B cell (primary cell): ENCODE measurements at regions not wholly inside any gene's neighbourhood (a gene's known extent, or its start where the extent isn't known, plus 50 kb on each side); places are given as distances from the start of the nearest gene placed in this dataset.

Experiments used
- ATAC-seq: fragments of 200-7000 bp; cut with Tn5 transposase; one replicate; pipeline ENCODE4 v1.10.0; 2021; ENCODE audit warnings: low read depth, mild to moderate bottlenecking, moderate number of reproducible peaks, moderate library complexity
- CTCF ChIA-PET: fragments of 350-600 bp; sonication (Branson Sonifier 250); formaldehyde crosslinking; loops from one replicate; lab custom pipeline; 2021; ENCODE audit warnings: antibody characterized with exemption, inconsistent platforms; lab: Charles Lee
- POLR2A ChIA-PET: fragments of 350-600 bp; sonication (Branson Sonifier 250); formaldehyde crosslinking; loops from one replicate; lab custom pipeline; 2021; ENCODE audit warnings: antibody characterized with exemption; lab: Charles Lee
- DNase-seq: peaks from one replicate; pipeline ENCODE4 v3.0.0; 2013
- H2AFZ ChIP-seq: 2 replicates; pipeline ENCODE4 v1.6.1; 2012; ENCODE audit warnings: mild to moderate bottlenecking, low read depth, low read length; ENCODE audit not compliant: insufficient read depth, poor library complexity, severe bottlenecking
- H3K27ac ChIP-seq, 2 donors: 1 replicate in 1 of 2; 2 replicates in 1 of 2; pipeline ENCODE4 v1.5.1; 2012 to 2013; ENCODE audit warnings: low read length in 2 of 2, mild to moderate bottlenecking in 2 of 2, moderate library complexity in 1 of 2
- H3K27me3 ChIP-seq, 4 experiments: fragments of 200-600 bp in 1 of 4; sonication (generic) in 1 of 4; replicated peaks in 1 of 4; 1 replicate in 2 of 4; 2 replicates in 2 of 4; pipeline versions ENCODE4 v1.6.1 to v1.7.0; 2013 to 2016; ENCODE audit warnings: low read length in 3 of 4, mild to moderate bottlenecking in 2 of 4, mixed read lengths in 1 of 4, moderate library complexity in 1 of 4; ENCODE audit not compliant: insufficient read depth in 4 of 4, control insufficient read depth in 3 of 4; ENCODE audit errors: control extremely low read depth in 1 of 4
- H3K36me3 ChIP-seq, 2 experiments: replicated peaks in 1 of 2; 1 replicate in 1 of 2; 2 replicates in 1 of 2; pipeline versions ENCODE4 v1.6.1 to v1.7.1; 2013; ENCODE audit warnings: low read length in 1 of 2; ENCODE audit not compliant: insufficient read depth in 2 of 2, control insufficient read depth in 1 of 2; ENCODE audit errors: control extremely low read depth in 1 of 2, extremely low read depth in 1 of 2
- H3K4me1 ChIP-seq, 2 donors: fragments of 200-600 bp in 1 of 2; sonication (generic) in 1 of 2; 1 replicate in 1 of 2; 2 replicates in 1 of 2; pipeline versions ENCODE4 v1.5.1 to v1.6.1; 2013 to 2017; ENCODE audit warnings: low read length in 2 of 2; ENCODE audit not compliant: control insufficient read depth in 2 of 2, insufficient read depth in 2 of 2
- H3K4me2 ChIP-seq: replicated peaks from 2 replicates; pipeline ENCODE3; 2012; ENCODE audit warnings: mild to moderate bottlenecking, low read depth, low read length; ENCODE audit not compliant: poor library complexity, severe bottlenecking
- H3K4me3 ChIP-seq, 5 experiments: fragments of 200-600 bp in 1 of 5; sonication (generic) in 1 of 5; 1 replicate in 3 of 5; 2 replicates in 2 of 5; pipeline versions ENCODE4 v1.5.1 to v1.7.0; 2011 to 2016; ENCODE audit warnings: low read length in 4 of 5, mild to moderate bottlenecking in 4 of 5, low read depth in 2 of 5, control low read depth in 1 of 5, moderate library complexity in 1 of 5; ENCODE audit not compliant: insufficient read depth in 1 of 5; ENCODE audit errors: control extremely low read depth in 1 of 5, extremely low read depth in 1 of 5
- H3K79me2 ChIP-seq: fragments of 200-600 bp; sonication (generic); one replicate; pipeline ENCODE4 v1.6.0; 2016; ENCODE audit warnings: low read length; ENCODE audit not compliant: control insufficient read depth, insufficient read depth
- H3K9ac ChIP-seq: fragments of 200-600 bp; sonication (generic); 2 replicates; pipeline ENCODE4 v1.6.1; 2017; ENCODE audit warnings: mild to moderate bottlenecking, low read length, moderate library complexity
- H3K9me3 ChIP-seq, 3 donors: one replicate each; pipeline versions ENCODE4 v1.6.1 to v1.7.1; 2013; ENCODE audit warnings: low read length in 2 of 3; ENCODE audit not compliant: control insufficient read depth in 2 of 3, insufficient read depth in 1 of 3; ENCODE audit errors: control extremely low read depth in 1 of 3
- H4K20me1 ChIP-seq: 2 replicates; pipeline ENCODE4 v1.6.0; 2012; ENCODE audit warnings: mild to moderate bottlenecking, low read length; ENCODE audit not compliant: insufficient read depth, control insufficient read depth, poor library complexity, severe bottlenecking
- H3K27ac Mint-ChIP-seq: one replicate; pipeline ENCODE4 v1.8.0; 2021; ENCODE audit warnings: mixed read lengths
- H3K27me3 Mint-ChIP-seq: one replicate; pipeline ENCODE4 v1.8.0; 2021; ENCODE audit warnings: mixed read lengths
- H3K4me1 Mint-ChIP-seq: one replicate; pipeline ENCODE4 v1.8.0; 2021; ENCODE audit warnings: mixed read lengths
- H3K4me3 Mint-ChIP-seq: one replicate; pipeline ENCODE4 v1.8.0; 2021; ENCODE audit warnings: mixed read lengths
- H3K9me3 Mint-ChIP-seq: one replicate; pipeline ENCODE4 v1.8.0; 2022; ENCODE audit warnings: mixed read lengths; ENCODE audit not compliant: insufficient read depth
- EZH2 ChIP-seq: IDR thresholded peaks from 2 replicates; pipeline ENCODE4 v1.6.1; 2012; ENCODE audit warnings: borderline replicate concordance, low read depth, mild to moderate bottlenecking, moderate library complexity, low read length; ENCODE audit not compliant: insufficient read depth, poor library complexity, severe bottlenecking
- WGBS: methylation state at CpG from one replicate; pipeline ENCODE4 v1.1.5; 2013; ENCODE audit warnings: missing lambda C conversion rate; ENCODE audit not compliant: insufficient coverage; 5-methylcytosine and 5-hydroxymethylcytosine counted together
- intact Hi-C: fragments of 100-400 bp; cut with micrococcal nuclease; formaldehyde crosslinking; loops from one replicate; pipeline ENCODE4 v1.10.0; 2022
- TF ChIP-seq, protein P1 (sequence below): fragments of 200-600 bp; IDR thresholded peaks from one replicate; pipeline ENCODE4 v1.8.0; 2022; ENCODE audit warnings: antibody characterized with exemption, mild to moderate bottlenecking

DNA sequence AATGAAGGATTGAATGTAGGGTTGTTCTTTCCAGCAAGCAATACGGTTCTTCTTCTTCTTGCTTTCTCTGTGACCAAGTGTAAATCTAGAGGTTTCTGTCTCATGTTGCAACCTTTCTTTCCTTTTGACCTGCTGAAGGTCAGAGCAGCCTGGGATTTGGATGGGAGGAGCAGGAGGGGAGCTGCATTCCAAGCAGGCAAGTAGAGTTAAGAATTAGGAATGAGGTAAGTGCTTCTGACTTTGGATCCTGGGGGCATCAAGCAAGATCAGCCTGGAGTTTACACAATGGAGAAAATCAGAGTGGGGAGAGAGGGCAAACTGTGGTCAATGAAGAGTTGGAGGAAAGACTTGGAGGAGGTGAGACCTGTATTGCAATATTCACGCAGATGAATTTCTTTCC, 225.6 kb upstream of the ZBED5 start:
- ATAC-seq (no peak), DNase-seq (no peak)
- no peaks in the 10 kb centered on the region for H3K4me1 ChIP-seq
- Mint-ChIP-seq H3K27me3 (peaks cover 35% of the 10 kb centered on the region), H3K4me1 (no peaks in the 10 kb centered on the region), H3K9me3 (no peaks in the 10 kb centered on the region), H3K27ac (no peak overlapping the region), H3K4me3 (no peak overlapping the region)
- H2AFZ ChIP-seq = no peak overlapping the region
- POLR2A ChIA-PET = no interaction called here
- peaks cover 0 to 5% (median 0%) of the 10 kb centered on the region in 4 experiments for H3K27me3 ChIP-seq
- 89% methylated on average over 1 of the region's 2 CpGs for WGBS
- no peaks in the 10 kb centered on the region for H3K79me2 ChIP-seq
- H3K4me2 ChIP-seq = no peak overlapping the region
- H3K9me3 ChIP-seq = no peaks in the 10 kb centered on the region
- CTCF ChIA-PET = no interaction called here
- H3K36me3 ChIP-seq = no peaks in the 10 kb centered on the region
- no peak overlapping the region for H3K9ac ChIP-seq
- TF ChIP-seq EZH2 = no peak
- TF ChIP-seq, protein P1, sequence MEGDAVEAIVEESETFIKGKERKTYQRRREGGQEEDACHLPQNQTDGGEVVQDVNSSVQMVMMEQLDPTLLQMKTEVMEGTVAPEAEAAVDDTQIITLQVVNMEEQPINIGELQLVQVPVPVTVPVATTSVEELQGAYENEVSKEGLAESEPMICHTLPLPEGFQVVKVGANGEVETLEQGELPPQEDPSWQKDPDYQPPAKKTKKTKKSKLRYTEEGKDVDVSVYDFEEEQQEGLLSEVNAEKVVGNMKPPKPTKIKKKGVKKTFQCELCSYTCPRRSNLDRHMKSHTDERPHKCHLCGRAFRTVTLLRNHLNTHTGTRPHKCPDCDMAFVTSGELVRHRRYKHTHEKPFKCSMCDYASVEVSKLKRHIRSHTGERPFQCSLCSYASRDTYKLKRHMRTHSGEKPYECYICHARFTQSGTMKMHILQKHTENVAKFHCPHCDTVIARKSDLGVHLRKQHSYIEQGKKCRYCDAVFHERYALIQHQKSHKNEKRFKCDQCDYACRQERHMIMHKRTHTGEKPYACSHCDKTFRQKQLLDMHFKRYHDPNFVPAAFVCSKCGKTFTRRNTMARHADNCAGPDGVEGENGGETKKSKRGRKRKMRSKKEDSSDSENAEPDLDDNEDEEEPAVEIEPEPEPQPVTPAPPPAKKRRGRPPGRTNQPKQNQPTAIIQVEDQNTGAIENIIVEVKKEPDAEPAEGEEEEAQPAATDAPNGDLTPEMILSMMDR = no peak
- intact Hi-C loops = no loop called here
- H3K27ac ChIP-seq = no peak overlapping the region
- H3K4me3 ChIP-seq = no peak overlapping the region
- H4K20me1 ChIP-seq = no peaks in the 10 kb centered on the region

DNA sequence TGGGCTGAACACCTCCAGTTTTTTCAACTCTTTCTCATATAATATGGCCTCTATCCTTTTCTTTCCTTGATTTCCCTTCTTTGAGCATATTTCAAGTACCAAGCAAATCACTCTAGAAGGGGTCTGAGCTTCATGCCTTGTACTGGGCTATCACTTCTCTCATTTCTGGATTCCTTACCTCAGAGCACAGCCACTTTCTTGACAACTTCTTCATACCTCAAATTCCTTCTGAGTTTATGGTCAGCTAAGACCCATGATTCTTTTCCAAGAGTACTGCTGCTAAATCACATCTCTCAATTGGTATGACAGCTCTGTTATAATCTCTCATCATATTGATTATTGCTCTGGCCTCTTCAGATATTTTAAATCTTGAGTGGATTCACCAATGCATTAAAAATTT, 224.8 kb upstream of the ZBED5 start:
- no peaks in the 10 kb centered on the region for H3K9me3 Mint-ChIP-seq
- TF ChIP-seq, protein P1 = no peak
- TF ChIP-seq EZH2 = no peak
- Histone ChIP-seq H2AFZ (no peak overlapping the region), H4K20me1 (no peaks in the 10 kb centered on the region), H3K4me3 (no peak overlapping the region), H3K27ac (no peak overlapping the region), H3K4me1 (no peaks in the 10 kb centered on the region), H3K9ac (no peak overlapping the region), H3K4me2 (no peak overlapping the region), H3K79me2 (no peaks in the 10 kb centered on the region), H3K27me3 (peaks cover 0 to 5% (median 0%) of the 10 kb centered on the region in 4 experiments), H3K36me3 (no peaks in the 10 kb centered on the region), H3K9me3 (no peaks in the 10 kb centered on the region)
- H3K4me3 Mint-ChIP-seq = no peak overlapping the region
- H3K27me3 Mint-ChIP-seq = peaks cover 35% of the 10 kb centered on the region
- no peaks in the 10 kb centered on the region for H3K4me1 Mint-ChIP-seq
- intact Hi-C loops = no loop called here
- no peak overlapping the region for H3K27ac Mint-ChIP-seq
- ChIA-PET CTCF (no interaction called here), POLR2A (no interaction called here)
- DNase-seq (no peak), ATAC-seq (no peak)
